Motor neuron (in vitro differentiated cells): ENCODE measurements at regions not wholly inside any gene's neighbourhood (a gene's known extent, or its start where the extent isn't known, plus 50 kb on each side); places are given as distances from the start of the nearest gene placed in this dataset.
A peak's percentile ranks its signal among the peaks of the same experiment; 100 is the strongest.

Experiments used
- ATAC-seq, 8 experiments: fragments of 200-7000 bp; cut with Tn5 transposase; replicated peaks in 6 of 8; 2 replicates each; pipeline ENCODE4 v1.8.0; 2021; ENCODE audit warnings: mild to moderate bottlenecking in 8 of 8, moderate library complexity in 8 of 8
- H3K27ac ChIP-seq, 2 donors: fragments of 250-450 bp; sonication (Bioruptor Pico); 2 replicates each; pipeline ENCODE4 v1.9.0; 2021; ENCODE audit warnings: antibody characterized with exemption in 2 of 2, mild to moderate bottlenecking in 2 of 2, moderate library complexity in 1 of 2
- H3K4me1 ChIP-seq, 2 donors: fragments of 250-450 bp; sonication (Bioruptor Pico); replicated peaks in 1 of 2; 2 replicates each; pipeline ENCODE4 v1.6.1; 2021; ENCODE audit warnings: antibody characterized with exemption in 2 of 2, mild to moderate bottlenecking in 2 of 2, moderate library complexity in 1 of 2
- H3K4me3 ChIP-seq, 5 donors: fragments of 250-450 bp; sonication (Bioruptor Pico); 2 replicates each; pipeline ENCODE4 v1.9.0; 2021; ENCODE audit warnings: antibody characterized with exemption in 5 of 5, mild to moderate bottlenecking in 5 of 5, moderate library complexity in 4 of 5
- WGBS, 10 experiments: fragments of 450-650 bp; shearing (Covaris generic); methylation state at CpG; one replicate each; pipeline ENCODE4 v1.0.0; 2022; 5-methylcytosine and 5-hydroxymethylcytosine counted together
- in situ Hi-C, 9 experiments: fragments of 400-800 bp; cut with MboI; loops; one replicate each; pipeline ENCODE4 v1.15.0; 2021; ENCODE audit warnings: low sequenced_read_pairs in 9 of 9, low pct_unique_long_range_greater_than_20kb in 2 of 9; ENCODE audit not compliant: unreplicated experiment in 9 of 9

- Histone ChIP-seq H3K4me1 (peaks cover 0 to 13% of the 10 kb centered on the region in 2 donors), H3K4me3 (no peak overlapping the region), H3K27ac (no peak overlapping the region)
- in situ Hi-C loops, result no loop called here
- 86 to 100% (median 97%) methylated on average over 2 to 3 of the region's 3 CpGs for WGBS, 10 experiments
- no peak for ATAC-seq
These were observed 156.6 kb downstream of the HAUS1 start for GRCh38 chr18:46260879-46261143.

GRCh38 chr18:46261799-46262198 lies 157.6 kb downstream of the HAUS1 start:
- ATAC-seq, result no peak
- Histone ChIP-seq H3K4me3 (no peak overlapping the region), H3K27ac (no peak overlapping the region), H3K4me1 (peaks cover 0 to 22% of the 10 kb centered on the region in 2 donors)
- in situ Hi-C loops, result no loop called here
- 0 to 100% (median 20%) methylated on average over 1 of the region's 1 CpG; no CpG with 5 or more reads in 3 of the 10 experiments for WGBS, 10 experiments

- no peak for ATAC-seq
- no peak overlapping the region for H3K4me3 ChIP-seq
- in situ Hi-C loops, result no loop called here
- 86 to 100% (median 98%) methylated on average over 1 to 4 of the region's 4 CpGs; no CpG with 5 or more reads in 4 of the 10 experiments for WGBS, 10 experiments
- peaks cover 0 to 22% of the 10 kb centered on the region in 2 donors for H3K4me1 ChIP-seq
- H3K27ac ChIP-seq, result no peak overlapping the region
These were observed 158.7 kb downstream of the HAUS1 start for GRCh38 chr18:46262856-46263255.

GRCh38 chr18:46264255-46264654 lies 160.1 kb downstream of the HAUS1 start:
- 0 to 100% (median 28%) methylated on average over 1 of the region's 1 CpG; no CpG with 5 or more reads in 2 of the 10 experiments for WGBS, 10 experiments
- in situ Hi-C loops, result no loop called here
- peaks cover 0 to 22% of the 10 kb centered on the region in 2 donors for H3K4me1 ChIP-seq
- H3K27ac ChIP-seq, result no peak overlapping the region
- peak in 4 of 8 experiments; percentile 48 to 83 (median 64) for ATAC-seq
- H3K4me3 ChIP-seq, result no peak overlapping the region

GRCh38 chr18:46265196-46266156 lies 161.3 kb downstream of the HAUS1 start:
- in situ Hi-C loops, result no loop called here
- Histone ChIP-seq H3K4me1 (peaks cover 0 to 22% of the 10 kb centered on the region in 2 donors), H3K27ac (no peak overlapping the region), H3K4me3 (no peak overlapping the region)
- 60 to 100% (median 77%) methylated on average over 1 to 4 of the region's 4 CpGs; no CpG with 5 or more reads in 2 of the 10 experiments for WGBS, 10 experiments
- peak in 2 of 8 experiments; percentile 32 to 79 for ATAC-seq

- in situ Hi-C loops, result no loop called here
- peaks cover 0 to 22% of the 10 kb centered on the region in 2 donors for H3K4me1 ChIP-seq
- 47 to 94% (median 83%) methylated on average over 1 to 3 of the region's 3 CpGs for WGBS, 10 experiments
These were observed 162.3 kb downstream of the HAUS1 start for GRCh38 chr18:46266473-46266872.

GRCh38 chr18:46268671-46269070 lies 164.5 kb downstream of the HAUS1 start:
- no peak for ATAC-seq
- H3K27ac ChIP-seq, result no peak overlapping the region
- H3K4me1 ChIP-seq, result peaks cover 0 to 22% of the 10 kb centered on the region in 2 donors
- in situ Hi-C loops, result no loop called here
- no peak overlapping the region for H3K4me3 ChIP-seq
- 71 to 100% (median 92%) methylated on average over 1 to 2 of the region's 2 CpGs; no CpG with 5 or more reads in 1 of the 10 experiments for WGBS, 10 experiments

More at GRCh38 chr18:46266473-46266872, 162.3 kb downstream of the HAUS1 start:
- Histone ChIP-seq H3K4me3 (no peak overlapping the region), H3K27ac (no peak overlapping the region)
- ATAC-seq, result no peak

GRCh38 chr18:46269275-46269674 lies 165.1 kb downstream of the HAUS1 start:
- no peak overlapping the region for H3K4me3 ChIP-seq
- WGBS, 10 experiments, result 78 to 100% (median 100%) methylated on average over 1 of the region's 1 CpG; no CpG with 5 or more reads in 3 of the 10 experiments
- in situ Hi-C loops, result no loop called here
- H3K4me1 ChIP-seq, result peaks cover 0 to 22% of the 10 kb centered on the region in 2 donors
- ATAC-seq, result no peak
- no peak overlapping the region for H3K27ac ChIP-seq

- no peak for ATAC-seq
- Histone ChIP-seq H3K4me1 (peaks cover under 1 to 2% of the 10 kb centered on the region in 2 donors), H3K27ac (no peak overlapping the region), H3K4me3 (no peak overlapping the region)
- WGBS, 10 experiments, result 71 to 100% (median 94%) methylated on average over 1 to 2 of the region's 2 CpGs; no CpG with 5 or more reads in 5 of the 10 experiments
- in situ Hi-C loops, result no loop called here
These were observed 167.3 kb downstream of the HAUS1 start for GRCh38 chr18:46271488-46271887.

GRCh38 chr18:46273861-46274260 lies 169.7 kb downstream of the HAUS1 start:
- H3K4me1 ChIP-seq, result peaks cover 14 to 18% of the 10 kb centered on the region in 2 donors
- 67 to 100% methylated on average over 1 of the region's 1 CpG; no CpG with 5 or more reads in 8 of the 10 experiments for WGBS, 10 experiments
- in situ Hi-C loops, result no loop called here
- ATAC-seq, result no peak
- no peak overlapping the region for H3K27ac ChIP-seq
- H3K4me3 ChIP-seq, result no peak overlapping the region

- no peak for ATAC-seq
- in situ Hi-C loops, result no loop called here
- no peak overlapping the region for H3K4me3 ChIP-seq
These were observed 170.1 kb downstream of the HAUS1 start for GRCh38 chr18:46274266-46274665.

GRCh38 chr18:46275370-46275769 lies 171.2 kb downstream of the HAUS1 start:
- in situ Hi-C loops, result loop anchor here (25.0 kb wide), 4 partner anchors 162 to 387 kb away; partner anchors contain the start of gene LOXHD1 (in 8 of the 9)
- Histone ChIP-seq H3K27ac (no peak overlapping the region), H3K4me3 (no peak overlapping the region), H3K4me1 (peaks cover 15 to 20% of the 10 kb centered on the region in 2 donors)
- WGBS, 10 experiments, result 45% methylated on average over 2 of the region's 4 CpGs; no CpG with 5 or more reads in 9 of the 10 experiments
- ATAC-seq, result no peak

More at GRCh38 chr18:46274266-46274665, 170.1 kb downstream of the HAUS1 start:
- peaks cover 15 to 20% of the 10 kb centered on the region in 2 donors for H3K4me1 ChIP-seq
- WGBS, 10 experiments, result 75 to 80% (median 75%) methylated on average over 1 of the region's 1 CpG; no CpG with 5 or more reads in 7 of the 10 experiments
- no peak overlapping the region for H3K27ac ChIP-seq

- peak in 5 of 8 experiments; percentile 72 to 84 (median 82) for ATAC-seq
These were observed 172.6 kb downstream of the HAUS1 start for GRCh38 chr18:46276748-46277147.

More at GRCh38 chr18:46276748-46277147, 172.6 kb downstream of the HAUS1 start:
- H3K4me3 ChIP-seq, result no peak overlapping the region
- 61 to 81% (median 74%) methylated on average over 1 to 3 of the region's 3 CpGs; no CpG with 5 or more reads in 6 of the 10 experiments for WGBS, 10 experiments
- in situ Hi-C loops, result loop anchor here (25.0 kb wide), 4 partner anchors 161 to 386 kb away; partner anchors contain the start of gene LOXHD1 (in 8 of the 9)
- no peak overlapping the region for H3K27ac ChIP-seq
- peaks cover 15 to 20% of the 10 kb centered on the region in 2 donors for H3K4me1 ChIP-seq
